BLaER1 (cell line): ENCODE measurements at regions not wholly inside any gene's neighbourhood (a gene's known extent, or its start where the extent isn't known, plus 50 kb on each side); places are given as distances from the start of the nearest gene placed in this dataset.

Source experiments
- H3K27ac ChIP-seq: shearing (Covaris generic); formaldehyde crosslinking; 2 replicates; pipeline ENCODE4 v1.8.1; 2022
- H3K27me3 ChIP-seq: shearing (Covaris generic); formaldehyde crosslinking; 2 replicates; pipeline ENCODE4 v1.8.1; 2022
- H3K36me3 ChIP-seq: shearing (Covaris generic); formaldehyde crosslinking; 2 replicates; pipeline ENCODE4 v1.8.1; 2022
- H3K4me1 ChIP-seq: shearing (Covaris generic); formaldehyde crosslinking; 2 replicates; pipeline ENCODE4 v1.8.1; 2022
- H3K4me2 ChIP-seq: shearing (Covaris generic); formaldehyde crosslinking; 2 replicates; pipeline ENCODE4 v1.8.1; 2022
- H3K4me3 ChIP-seq: shearing (Covaris generic); formaldehyde crosslinking; 2 replicates; pipeline ENCODE4 v1.8.1; 2022
- H3K9ac ChIP-seq: shearing (Covaris generic); formaldehyde crosslinking; 2 replicates; pipeline ENCODE4 v1.8.1; 2022
- H3K9me3 ChIP-seq: shearing (Covaris generic); formaldehyde crosslinking; 2 replicates; pipeline ENCODE4 v1.8.1; 2022
- H4K20me1 ChIP-seq: shearing (Covaris generic); formaldehyde crosslinking; 2 replicates; pipeline ENCODE4 v1.8.1; 2022
- Cebpa-rat ChIP-seq: shearing (Covaris generic); IDR thresholded peaks from 2 replicates; pipeline ENCODE4 v1.8.1; 2022

- H3K27me3 ChIP-seq = no peaks in the 10 kb centered on the region
- no peaks in the 10 kb centered on the region for H3K36me3 ChIP-seq
- TF ChIP-seq Cebpa-rat = no peak
- H3K4me1 ChIP-seq = no peaks in the 10 kb centered on the region
- no peak overlapping the region for H3K4me3 ChIP-seq
- no peak overlapping the region for H3K9ac ChIP-seq
- no peak overlapping the region for H3K4me2 ChIP-seq
- no peaks in the 10 kb centered on the region for H4K20me1 ChIP-seq
- no peak overlapping the region for H3K27ac ChIP-seq
- no peaks in the 10 kb centered on the region for H3K9me3 ChIP-seq
Observed at GRCh38 chr7:26441002-26441521, 149.4 kb downstream of the SNX10 start.

- Histone ChIP-seq H3K4me1 (no peaks in the 10 kb centered on the region), H3K9ac (no peak overlapping the region), H3K4me2 (no peak overlapping the region), H3K4me3 (no peak overlapping the region), H3K36me3 (no peaks in the 10 kb centered on the region), H3K9me3 (no peaks in the 10 kb centered on the region), H3K27ac (no peak overlapping the region), H3K27me3 (no peaks in the 10 kb centered on the region), H4K20me1 (no peaks in the 10 kb centered on the region)
- TF ChIP-seq Cebpa-rat = no peak
Observed at GRCh38 chr7:26441611-26442277, 150.1 kb downstream of the SNX10 start.

GRCh38 chr7:26443006-26443405, 151.3 kb downstream of the SNX10 start:
- Histone ChIP-seq H4K20me1 (no peaks in the 10 kb centered on the region), H3K36me3 (no peaks in the 10 kb centered on the region), H3K9me3 (no peaks in the 10 kb centered on the region), H3K4me2 (no peak overlapping the region), H3K9ac (no peak overlapping the region), H3K27me3 (no peaks in the 10 kb centered on the region), H3K27ac (no peak overlapping the region), H3K4me3 (no peak overlapping the region), H3K4me1 (no peaks in the 10 kb centered on the region)
- TF ChIP-seq Cebpa-rat = no peak

- TF ChIP-seq Cebpa-rat = no peak
- H3K4me1 ChIP-seq = no peaks in the 10 kb centered on the region
Observed at GRCh38 chr7:26443751-26444150, 152.1 kb downstream of the SNX10 start.

GRCh38 chr7:26444555-26444954, 152.9 kb downstream of the SNX10 start:
- no peak overlapping the region for H3K4me2 ChIP-seq
- no peaks in the 10 kb centered on the region for H4K20me1 ChIP-seq
- H3K27me3 ChIP-seq = no peaks in the 10 kb centered on the region
- no peak overlapping the region for H3K9ac ChIP-seq
- H3K36me3 ChIP-seq = no peaks in the 10 kb centered on the region
- H3K27ac ChIP-seq = no peak overlapping the region
- no peak overlapping the region for H3K4me3 ChIP-seq
- no peak for TF ChIP-seq Cebpa-rat
- H3K4me1 ChIP-seq = no peaks in the 10 kb centered on the region
- no peaks in the 10 kb centered on the region for H3K9me3 ChIP-seq

More at GRCh38 chr7:26443751-26444150, 152.1 kb downstream of the SNX10 start:
- Histone ChIP-seq H3K9ac (no peak overlapping the region), H3K4me3 (no peak overlapping the region), H3K36me3 (no peaks in the 10 kb centered on the region), H3K4me2 (no peak overlapping the region), H3K27me3 (no peaks in the 10 kb centered on the region), H3K9me3 (no peaks in the 10 kb centered on the region), H4K20me1 (no peaks in the 10 kb centered on the region), H3K27ac (no peak overlapping the region)

- Histone ChIP-seq H3K4me3 (no peak overlapping the region), H3K27me3 (no peaks in the 10 kb centered on the region), H3K4me1 (no peaks in the 10 kb centered on the region), H3K4me2 (no peak overlapping the region), H3K27ac (no peak overlapping the region), H3K9me3 (no peaks in the 10 kb centered on the region), H4K20me1 (no peaks in the 10 kb centered on the region), H3K9ac (no peak overlapping the region), H3K36me3 (no peaks in the 10 kb centered on the region)
- TF ChIP-seq Cebpa-rat = no peak
Observed at GRCh38 chr7:26447116-26447515, 155.5 kb downstream of the SNX10 start.

GRCh38 chr7:26449175-26450165, 157.8 kb downstream of the SNX10 start:
- no peak overlapping the region for H3K4me3 ChIP-seq
- H3K9me3 ChIP-seq = no peaks in the 10 kb centered on the region
- no peak overlapping the region for H3K9ac ChIP-seq
- H3K36me3 ChIP-seq = no peaks in the 10 kb centered on the region
- H3K27me3 ChIP-seq = no peaks in the 10 kb centered on the region
- TF ChIP-seq Cebpa-rat = no peak
- H4K20me1 ChIP-seq = no peaks in the 10 kb centered on the region
- no peak overlapping the region for H3K4me2 ChIP-seq
- no peak overlapping the region for H3K27ac ChIP-seq
- no peaks in the 10 kb centered on the region for H3K4me1 ChIP-seq

GRCh38 chr7:26451997-26452396, 160.3 kb downstream of the SNX10 start:
- no peak overlapping the region for H3K27ac ChIP-seq
- no peak overlapping the region for H3K4me3 ChIP-seq
- TF ChIP-seq Cebpa-rat = no peak
- H3K4me1 ChIP-seq = no peaks in the 10 kb centered on the region
- H4K20me1 ChIP-seq = no peaks in the 10 kb centered on the region
- no peaks in the 10 kb centered on the region for H3K9me3 ChIP-seq
- H3K36me3 ChIP-seq = no peaks in the 10 kb centered on the region
- no peak overlapping the region for H3K4me2 ChIP-seq
- H3K9ac ChIP-seq = no peak overlapping the region
- H3K27me3 ChIP-seq = no peaks in the 10 kb centered on the region

- H3K27ac ChIP-seq = no peak overlapping the region
- TF ChIP-seq Cebpa-rat = no peak
- H3K9ac ChIP-seq = no peak overlapping the region
Observed at GRCh38 chr7:26454180-26454579, 162.5 kb downstream of the SNX10 start.

More at GRCh38 chr7:26454180-26454579, 162.5 kb downstream of the SNX10 start:
- H3K4me1 ChIP-seq = no peaks in the 10 kb centered on the region
- H3K27me3 ChIP-seq = no peaks in the 10 kb centered on the region
- no peak overlapping the region for H3K4me3 ChIP-seq
- no peaks in the 10 kb centered on the region for H3K9me3 ChIP-seq
- no peak overlapping the region for H3K4me2 ChIP-seq
- no peaks in the 10 kb centered on the region for H3K36me3 ChIP-seq
- no peaks in the 10 kb centered on the region for H4K20me1 ChIP-seq
